ENCODE measurements at regions not wholly inside any gene's neighbourhood (a gene's known extent, or its start where the extent isn't known, plus 50 kb on each side); places are given as distances from the start of the nearest gene placed in this dataset.
A peak's percentile ranks its signal among the peaks of the same experiment; 100 is the strongest.
"Not testable (repeated sequence)": the region's sequence is repeated elsewhere in the genome, so short reads cannot be mapped to it uniquely, and the experiment has no call there.

DNA sequence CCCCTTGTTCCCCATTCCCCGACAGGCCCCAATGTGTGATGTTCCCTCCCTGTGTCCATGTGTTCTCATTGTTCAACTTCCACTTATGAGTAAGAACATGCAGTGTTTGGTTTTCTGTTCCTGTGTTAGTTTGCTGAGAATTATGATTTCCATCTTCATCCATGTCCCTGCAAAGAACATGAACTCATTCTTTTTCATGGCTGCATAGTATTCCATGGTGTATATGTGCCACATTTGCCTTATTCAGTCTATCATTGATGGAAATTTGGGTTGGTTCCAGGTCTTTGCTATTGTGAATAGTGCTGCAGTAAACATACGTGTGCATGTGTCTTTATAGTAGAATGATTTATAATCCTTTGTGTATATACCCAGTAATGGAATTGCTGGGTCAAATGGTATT lies 229.8 kb upstream of the GLRA1 start:
- H3K4me1 Mint-ChIP-seq (ENCODE audit: low read depth); H3K4me3 Mint-ChIP-seq; H3K27ac Mint-ChIP-seq; intact Hi-C loops (cut with micrococcal nuclease); H3K27me3 Mint-ChIP-seq; DNase-seq; POLR2A ChIA-PET: not testable (repeated sequence)
- H3K9me3 Mint-ChIP-seq = peaks cover 29% of the 10 kb centered on the region
- CTCF ChIA-PET = interaction anchor here (1.9 kb wide), 1 partner anchor 11 kb away, joined by 7 read pairs; no protein-coding TSS in a partner anchor
- peaks cover 10% of the 10 kb centered on the region for H3K36me3 Mint-ChIP-seq

GRCh38 chr5:152151940-152152339 lies 227.3 kb upstream of the GLRA1 start:
- no peak for DNase-seq
- intact Hi-C loops (cut with micrococcal nuclease) = no loop called here
- Mint-ChIP-seq H3K4me1 (ENCODE audit: low read depth) (no peaks in the 10 kb centered on the region), H3K9me3 (peaks cover 13% of the 10 kb centered on the region), H3K27ac (no peak overlapping the region), H3K4me3 (no peak overlapping the region), H3K27me3 (no peaks in the 10 kb centered on the region), H3K36me3 (peaks cover 2% of the 10 kb centered on the region)
- CTCF ChIA-PET = no interaction called here
- POLR2A ChIA-PET = no interaction called here

DNA sequence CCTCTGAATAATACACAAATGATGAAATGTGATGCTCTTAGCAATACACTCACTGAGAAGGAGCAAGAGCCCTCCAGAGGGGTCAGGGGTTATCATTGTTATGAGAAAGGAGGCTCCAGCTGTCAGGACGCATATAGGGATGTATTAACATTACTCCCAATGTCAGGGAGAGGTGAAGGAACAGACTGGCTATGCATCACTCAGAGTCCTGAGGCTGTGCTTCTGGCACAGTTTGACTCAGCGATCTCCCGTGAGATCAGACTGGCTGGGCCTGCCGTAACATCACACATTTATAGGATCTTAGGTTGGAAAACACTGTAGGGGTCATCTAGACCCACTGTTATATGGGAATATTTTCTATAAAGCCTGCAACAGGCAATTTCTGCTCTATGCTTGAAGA lies 226.5 kb upstream of the GLRA1 start:
- CTCF ChIA-PET = no interaction called here
- no peak overlapping the region for H3K4me3 Mint-ChIP-seq
- DNase-seq = no peak

GRCh38 chr5:152147286-152147685 lies 222.6 kb upstream of the GLRA1 start:
- Mint-ChIP-seq H3K27ac (no peak overlapping the region), H3K27me3 (no peaks in the 10 kb centered on the region), H3K4me3 (no peak overlapping the region), H3K36me3 (no peaks in the 10 kb centered on the region), H3K4me1 (ENCODE audit: low read depth) (no peaks in the 10 kb centered on the region), H3K9me3 (no peaks in the 10 kb centered on the region)
- intact Hi-C loops (cut with micrococcal nuclease) = loop anchor here (10.0 kb wide), 1 partner anchor 208 kb away; no protein-coding TSS in a partner anchor
- ChIA-PET POLR2A (no interaction called here), CTCF (no interaction called here)
- DNase-seq = no peak

More for the DNA sequence above, 226.5 kb upstream of the GLRA1 start:
- Mint-ChIP-seq H3K9me3 (peaks cover 7% of the 10 kb centered on the region), H3K27me3 (no peaks in the 10 kb centered on the region), H3K36me3 (no peaks in the 10 kb centered on the region), H3K27ac (no peak overlapping the region), H3K4me1 (ENCODE audit: low read depth) (no peaks in the 10 kb centered on the region)
- POLR2A ChIA-PET = no interaction called here
- intact Hi-C loops (cut with micrococcal nuclease) = no loop called here

DNA sequence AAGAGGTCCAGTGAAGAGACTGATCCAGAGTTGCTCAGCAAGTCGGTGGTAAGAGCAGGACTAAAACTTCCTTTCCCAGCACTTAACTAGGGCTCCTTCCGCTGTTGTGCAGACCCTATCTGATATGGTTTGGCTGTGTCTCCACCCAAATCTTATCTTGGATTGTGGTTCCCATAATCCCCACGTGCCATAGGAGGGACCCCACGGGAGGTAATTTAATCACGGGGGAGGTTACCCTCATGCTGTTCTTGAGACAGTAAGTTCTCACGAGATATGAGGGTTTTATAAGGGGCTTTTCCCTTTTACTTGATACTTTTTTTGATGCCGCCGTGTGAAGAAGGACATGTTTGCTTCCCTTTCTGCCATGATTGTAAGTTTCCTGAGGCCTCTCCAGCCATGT lies 221.9 kb upstream of the GLRA1 start:
- ChIA-PET CTCF (interaction anchor here (7.6 kb wide), 1 partner anchor 320 kb away, joined by 134 read pairs; no protein-coding TSS in a partner anchor), POLR2A (no interaction called here)
- Mint-ChIP-seq H3K9me3 (no peaks in the 10 kb centered on the region), H3K27me3 (no peaks in the 10 kb centered on the region), H3K4me3 (no peak overlapping the region), H3K4me1 (ENCODE audit: low read depth) (no peaks in the 10 kb centered on the region), H3K36me3 (no peaks in the 10 kb centered on the region), H3K27ac (no peak overlapping the region)
- DNase-seq = no peak
- intact Hi-C loops (cut with micrococcal nuclease) = loop anchor here (10.0 kb wide), 1 partner anchor 208 kb away; no protein-coding TSS in a partner anchor

DNA sequence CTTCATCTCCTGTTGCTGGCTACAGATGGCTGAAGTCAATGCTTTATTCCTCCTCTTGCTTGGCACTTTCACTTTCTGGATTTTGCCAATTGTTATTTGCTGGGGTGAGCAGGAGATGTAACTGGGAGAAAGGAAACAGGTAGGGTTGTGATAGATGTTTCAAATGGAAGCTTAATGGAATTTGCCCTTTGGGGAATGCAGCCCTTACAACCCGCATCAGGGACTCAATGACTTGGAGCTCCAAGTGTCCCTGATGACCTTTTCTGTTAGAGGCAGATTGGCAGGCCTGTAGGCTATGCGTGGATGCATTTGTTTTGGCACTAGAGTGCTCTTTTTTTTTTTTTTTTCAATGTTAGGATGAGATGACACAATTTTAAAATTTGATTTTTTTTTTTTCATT lies 219.9 kb upstream of the GLRA1 start:
- no peak for DNase-seq
- POLR2A ChIA-PET = no interaction called here
- Mint-ChIP-seq H3K27ac (no peak overlapping the region), H3K27me3 (no peaks in the 10 kb centered on the region), H3K4me1 (ENCODE audit: low read depth) (no peaks in the 10 kb centered on the region), H3K4me3 (no peak overlapping the region), H3K36me3 (no peaks in the 10 kb centered on the region), H3K9me3 (no peaks in the 10 kb centered on the region)
- intact Hi-C loops (cut with micrococcal nuclease) = loop anchor here (5.0 to 10.0 kb wide), 3 partner anchors 210 to 487 kb away; partner anchors contain the start of gene G3BP1
- CTCF ChIA-PET = interaction anchor here (0.7 to 7.6 kb wide), 7 partner anchors 10 to 485 kb away, joined by 3 to 134 read pairs (median 13); no protein-coding TSS in a partner anchor

- H3K4me1 Mint-ChIP-seq (ENCODE audit: low read depth) = no peaks in the 10 kb centered on the region
- CTCF ChIA-PET = interaction anchor here (0.6 to 7.6 kb wide), 17 partner anchors 9 to 485 kb away, joined by 3 to 134 read pairs (median 7); no protein-coding TSS in a partner anchor
- no peak overlapping the region for H3K4me3 Mint-ChIP-seq
- POLR2A ChIA-PET = no interaction called here
- H3K9me3 Mint-ChIP-seq = no peaks in the 10 kb centered on the region
- no peaks in the 10 kb centered on the region for H3K36me3 Mint-ChIP-seq
- DNase-seq = no peak
- H3K27me3 Mint-ChIP-seq = no peaks in the 10 kb centered on the region
- H3K27ac Mint-ChIP-seq = no peak overlapping the region
- intact Hi-C loops (cut with micrococcal nuclease) = loop anchor here (5.0 to 10.0 kb wide), 3 partner anchors 211 to 487 kb away; partner anchors contain the start of gene G3BP1
Observed at GRCh38 chr5:152144030-152144429, 219.4 kb upstream of the GLRA1 start.

DNA sequence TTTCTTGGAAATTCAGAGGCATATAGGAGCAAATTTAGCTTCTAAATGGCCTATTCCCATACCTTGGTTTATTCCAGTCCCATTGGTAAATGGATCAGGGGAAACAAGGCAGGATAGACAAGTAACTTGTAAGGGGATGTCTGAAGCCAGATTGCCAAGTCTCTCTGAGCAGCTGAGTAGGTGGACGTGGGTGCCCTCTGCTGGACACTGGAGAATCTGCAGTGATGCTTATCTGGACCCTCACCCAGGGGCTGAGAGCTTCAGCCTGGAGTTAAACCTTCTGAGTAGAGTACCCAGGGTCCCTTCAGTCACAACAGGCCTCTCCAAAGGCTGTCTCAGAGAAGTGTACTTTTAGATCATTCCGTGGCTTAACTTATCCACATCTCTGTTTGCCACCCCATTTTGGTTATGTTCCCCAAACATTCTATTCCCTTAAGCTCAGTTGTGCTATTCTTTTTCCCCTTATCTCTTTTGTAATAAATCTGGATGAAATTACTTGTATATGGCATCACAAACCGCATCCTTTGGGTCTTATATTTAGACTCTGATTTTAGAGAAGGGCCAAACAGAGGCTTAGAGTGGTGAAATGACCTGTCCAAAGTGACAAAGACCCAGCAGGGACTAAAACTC lies 218.3 kb upstream of the GLRA1 start:
- intact Hi-C loops (cut with micrococcal nuclease) = loop anchor here (1.0 to 10.0 kb wide), 4 partner anchors 212 to 486 kb away; partner anchors contain the start of gene G3BP1
- no peak overlapping the region for H3K27ac Mint-ChIP-seq
- H3K27me3 Mint-ChIP-seq = no peaks in the 10 kb centered on the region
- H3K36me3 Mint-ChIP-seq = no peaks in the 10 kb centered on the region
- POLR2A ChIA-PET = no interaction called here
- H3K4me3 Mint-ChIP-seq = no peak overlapping the region
- CTCF ChIA-PET = interaction anchor here (0.5 to 7.6 kb wide), 33 partner anchors 11 to 1822 kb away, joined by 3 to 134 read pairs (median 4); partner anchors contain the start of gene SPARC
- H3K9me3 Mint-ChIP-seq = no peaks in the 10 kb centered on the region
- DNase-seq = peak; percentile 73
- no peaks in the 10 kb centered on the region for H3K4me1 Mint-ChIP-seq (ENCODE audit: low read depth)

DNA sequence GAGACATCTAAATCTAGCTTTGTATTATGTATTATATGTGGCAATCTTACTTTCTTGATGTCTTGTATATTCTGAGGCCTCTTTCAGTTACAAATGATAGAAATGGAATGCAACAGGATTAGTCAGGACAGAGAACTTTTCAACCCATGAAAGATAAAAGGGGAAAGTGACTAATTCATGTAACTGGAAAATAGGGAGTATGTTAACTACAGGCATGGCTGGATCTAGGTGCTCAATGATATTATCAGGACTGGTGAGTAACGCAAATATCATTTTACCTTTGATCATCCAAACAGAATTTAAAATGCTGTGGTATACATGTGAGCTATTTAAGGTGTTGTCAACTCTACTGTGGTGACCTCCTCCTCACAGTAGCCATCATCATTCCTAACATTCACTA lies 215.7 kb upstream of the GLRA1 start:
- ChIA-PET CTCF (interaction anchor here (7.6 kb wide), 1 partner anchor 314 kb away, joined by 134 read pairs; no protein-coding TSS in a partner anchor), POLR2A (no interaction called here)
- H3K27ac Mint-ChIP-seq = no peak overlapping the region
- H3K4me3 Mint-ChIP-seq = no peak overlapping the region
- intact Hi-C loops (cut with micrococcal nuclease) = loop anchor here (5.0 to 10.0 kb wide), 3 partner anchors 214 to 483 kb away; partner anchors contain the start of gene G3BP1
- H3K9me3 Mint-ChIP-seq = no peaks in the 10 kb centered on the region
- no peaks in the 10 kb centered on the region for H3K4me1 Mint-ChIP-seq (ENCODE audit: low read depth)
- no peaks in the 10 kb centered on the region for H3K27me3 Mint-ChIP-seq
- DNase-seq = no peak
- H3K36me3 Mint-ChIP-seq = no peaks in the 10 kb centered on the region

GRCh38 chr5:152137063-152137462 lies 212.4 kb upstream of the GLRA1 start:
- DNase-seq = no peak
- H3K4me1 Mint-ChIP-seq (ENCODE audit: low read depth) = no peaks in the 10 kb centered on the region
- H3K4me3 Mint-ChIP-seq = no peak overlapping the region
- ChIA-PET POLR2A (no interaction called here), CTCF (interaction anchor here (0.6 to 1.6 kb wide), 2 partner anchors 16 to 312 kb away, joined by 3 to 7 read pairs; no protein-coding TSS in a partner anchor)
- H3K36me3 Mint-ChIP-seq = no peaks in the 10 kb centered on the region
- H3K27ac Mint-ChIP-seq = no peak overlapping the region
- intact Hi-C loops (cut with micrococcal nuclease) = no loop called here
- no peaks in the 10 kb centered on the region for H3K27me3 Mint-ChIP-seq
- no peaks in the 10 kb centered on the region for H3K9me3 Mint-ChIP-seq

DNA sequence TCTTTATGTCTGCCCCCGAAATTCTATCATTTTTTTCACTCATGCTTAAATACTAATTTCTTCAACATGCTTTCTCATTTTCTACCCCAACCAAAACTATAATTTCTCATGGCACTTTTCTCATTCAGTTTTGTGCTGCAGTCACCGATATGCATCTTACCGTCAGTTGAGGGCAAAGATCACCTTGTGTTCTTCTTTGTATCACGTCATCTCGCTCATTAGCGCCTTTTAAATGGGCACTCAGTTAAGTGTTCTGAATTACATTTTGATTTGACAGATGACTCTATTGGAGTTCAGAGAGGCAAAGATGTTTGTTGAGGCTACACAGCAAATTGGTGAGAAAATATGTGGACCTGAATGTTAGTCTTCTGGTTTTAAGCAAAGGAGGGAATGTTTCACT lies 211.7 kb upstream of the GLRA1 start:
- Mint-ChIP-seq H3K27ac (no peak overlapping the region), H3K27me3 (no peaks in the 10 kb centered on the region), H3K36me3 (no peaks in the 10 kb centered on the region), H3K9me3 (no peaks in the 10 kb centered on the region), H3K4me1 (ENCODE audit: low read depth) (no peaks in the 10 kb centered on the region), H3K4me3 (no peak overlapping the region)
- POLR2A ChIA-PET = no interaction called here
- intact Hi-C loops (cut with micrococcal nuclease) = no loop called here
- no peak for DNase-seq
- CTCF ChIA-PET = no interaction called here

GRCh38 chr5:152135827-152136226 lies 211.2 kb upstream of the GLRA1 start:
- H3K27ac Mint-ChIP-seq = no peak overlapping the region
- H3K4me3 Mint-ChIP-seq = no peak overlapping the region
- no peaks in the 10 kb centered on the region for H3K4me1 Mint-ChIP-seq (ENCODE audit: low read depth)
- no peaks in the 10 kb centered on the region for H3K9me3 Mint-ChIP-seq
- ChIA-PET POLR2A (no interaction called here), CTCF (no interaction called here)
- intact Hi-C loops (cut with micrococcal nuclease) = no loop called here
- H3K36me3 Mint-ChIP-seq = no peaks in the 10 kb centered on the region
- DNase-seq = no peak
- H3K27me3 Mint-ChIP-seq = no peaks in the 10 kb centered on the region
